Activated CD8-positive, alpha-beta memory T cell treated with anti-CD3 and anti-CD28 coated beads for 24 hours (primary cell): ENCODE measurements at regions not wholly inside any gene's neighbourhood (a gene's known extent, or its start where the extent isn't known, plus 50 kb on each side); places are given as distances from the start of the nearest gene placed in this dataset.

Experiments used
- DNase-seq: peaks from one replicate; pipeline ENCODE4 v3.0.0-alpha.2; 2020

DNA sequence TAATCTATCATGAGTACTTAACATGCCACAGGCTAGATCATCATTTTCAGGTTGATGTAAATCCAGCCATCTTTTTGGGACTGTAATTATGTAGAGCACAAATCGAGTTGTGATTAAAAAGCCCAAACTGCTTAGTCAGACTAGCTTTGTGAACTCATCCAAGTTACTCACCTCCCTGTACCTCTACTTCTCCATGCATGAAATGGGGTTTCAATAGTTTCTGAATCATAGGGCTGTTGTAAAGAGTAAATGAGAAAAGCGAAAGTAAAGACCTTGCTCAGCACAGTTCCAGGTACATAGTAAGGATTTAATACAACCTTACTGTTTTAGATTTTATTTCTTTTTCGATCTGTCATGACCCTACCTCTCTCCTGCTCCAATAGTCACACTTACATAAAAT is 85.6 kb upstream of the GAP43 start:
- no peak for DNase-seq

DNA sequence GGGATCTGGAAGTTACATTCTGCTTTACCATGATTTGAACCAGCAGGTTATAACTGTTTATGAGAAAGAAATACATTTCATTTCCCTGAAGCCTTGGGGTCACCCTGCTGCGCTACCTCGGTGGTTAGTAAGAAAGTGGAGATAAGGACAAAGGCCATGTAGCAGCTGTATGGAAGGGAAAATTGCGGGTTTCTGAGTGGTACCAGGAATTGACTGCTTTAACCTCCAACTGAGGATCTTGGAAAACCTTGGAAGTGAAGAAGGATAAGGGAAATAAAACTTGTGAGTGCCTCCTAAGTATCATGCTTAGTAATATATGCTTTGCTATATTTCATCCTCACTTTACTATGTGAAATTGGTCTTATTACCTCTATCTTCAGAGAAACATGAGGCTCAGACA is 76.1 kb upstream of the GAP43 start:
- no peak for DNase-seq

DNA sequence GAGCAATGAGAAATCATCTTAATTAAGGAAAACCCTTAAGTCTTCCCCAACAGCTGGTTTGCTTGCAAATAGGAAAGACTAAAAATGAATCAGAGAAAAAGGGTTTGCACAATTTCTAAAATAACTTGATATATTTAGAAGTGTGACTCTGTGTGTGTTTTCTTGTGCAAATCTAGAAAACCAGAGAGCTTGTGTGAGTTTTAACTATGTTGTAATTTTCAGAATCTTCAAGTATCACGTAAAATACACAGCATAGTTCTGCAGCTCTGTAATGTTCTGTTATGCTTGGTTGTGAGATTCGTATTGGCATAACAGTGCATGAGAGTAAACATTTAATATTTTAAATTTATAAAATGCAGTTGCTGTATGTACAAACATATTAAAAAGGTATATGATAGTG is 74.7 kb upstream of the GAP43 start:
- no peak for DNase-seq

DNA sequence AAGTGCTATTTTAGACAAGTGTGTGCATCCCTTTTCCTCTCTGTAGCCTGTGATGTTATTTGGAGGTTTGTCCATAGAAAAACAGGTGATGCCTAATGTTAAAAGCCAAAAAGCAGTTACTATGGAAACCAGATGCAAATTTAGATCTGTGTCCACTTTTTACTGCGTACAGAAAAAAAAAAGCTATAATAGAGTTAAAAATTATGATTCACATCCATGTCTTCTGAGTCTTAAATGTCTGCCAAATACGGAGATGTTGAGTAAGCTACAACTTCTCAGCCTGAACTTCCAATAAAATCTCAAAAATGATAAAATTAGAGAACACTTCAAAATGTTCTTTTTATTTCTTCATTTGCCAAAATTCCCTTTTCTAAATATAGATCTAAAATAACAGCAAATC is 74.2 kb upstream of the GAP43 start:
- no peak for DNase-seq

DNA sequence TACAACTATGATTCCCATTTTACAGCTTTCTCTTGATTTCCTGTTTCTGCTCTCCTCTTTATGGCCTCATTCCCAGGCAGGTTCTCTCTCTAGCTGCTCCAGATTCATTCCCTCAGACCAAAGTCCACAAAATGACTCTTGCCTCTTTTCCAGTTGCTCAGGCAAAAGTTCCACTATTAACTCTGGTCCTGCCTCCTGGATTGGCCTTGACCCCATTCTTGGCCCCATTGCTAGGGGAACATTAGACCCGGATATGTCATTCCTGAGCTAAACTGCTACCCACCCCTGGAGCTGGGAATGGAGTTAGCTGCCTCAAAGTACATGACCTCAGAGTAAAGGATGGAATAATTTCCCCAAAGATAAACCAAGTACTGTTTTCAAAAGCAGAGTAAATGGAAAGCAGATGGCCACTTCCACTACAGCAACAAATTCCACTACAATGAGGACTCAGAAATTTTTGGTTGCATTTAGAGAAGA is 73.0 kb upstream of the GAP43 start:
- no peak for DNase-seq

DNA sequence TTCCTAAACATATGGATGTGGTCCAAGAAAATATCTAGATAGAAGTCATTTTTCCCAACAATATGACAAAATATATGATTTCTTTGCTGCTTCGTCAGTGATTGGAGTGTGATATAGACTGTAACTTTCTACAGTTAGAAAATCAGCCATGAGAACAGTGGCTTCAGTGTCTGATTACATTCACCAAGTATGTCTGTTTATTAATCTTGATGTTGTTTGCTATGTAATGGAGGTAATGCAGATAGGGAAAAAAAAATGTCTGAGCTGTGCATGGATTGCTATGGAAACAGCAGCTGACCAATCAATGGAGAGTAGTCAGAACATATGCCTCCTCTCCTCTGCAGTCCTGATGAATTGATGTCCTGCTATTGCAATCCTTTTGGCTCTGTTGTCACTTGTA is 72.3 kb upstream of the GAP43 start:
- no peak for DNase-seq

DNA sequence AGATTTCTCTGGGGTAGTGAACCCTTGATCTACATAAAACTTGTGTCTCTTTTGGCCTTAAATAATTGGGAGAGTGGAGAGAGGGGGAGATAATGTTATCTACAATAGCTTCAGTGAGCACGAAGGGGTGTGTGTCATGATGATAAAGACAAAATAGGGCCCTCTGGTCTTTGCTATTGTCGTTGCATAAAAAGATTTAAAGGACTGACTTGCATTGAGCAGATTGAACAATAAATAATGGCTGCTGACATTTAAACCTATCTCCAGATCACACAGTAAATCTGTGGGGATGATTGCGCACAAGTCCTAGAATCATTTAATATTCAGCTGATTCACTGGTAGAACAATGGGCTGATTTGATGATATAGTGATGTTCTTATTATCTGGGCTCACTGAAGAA is 71.3 kb upstream of the GAP43 start:
- no peak for DNase-seq

DNA sequence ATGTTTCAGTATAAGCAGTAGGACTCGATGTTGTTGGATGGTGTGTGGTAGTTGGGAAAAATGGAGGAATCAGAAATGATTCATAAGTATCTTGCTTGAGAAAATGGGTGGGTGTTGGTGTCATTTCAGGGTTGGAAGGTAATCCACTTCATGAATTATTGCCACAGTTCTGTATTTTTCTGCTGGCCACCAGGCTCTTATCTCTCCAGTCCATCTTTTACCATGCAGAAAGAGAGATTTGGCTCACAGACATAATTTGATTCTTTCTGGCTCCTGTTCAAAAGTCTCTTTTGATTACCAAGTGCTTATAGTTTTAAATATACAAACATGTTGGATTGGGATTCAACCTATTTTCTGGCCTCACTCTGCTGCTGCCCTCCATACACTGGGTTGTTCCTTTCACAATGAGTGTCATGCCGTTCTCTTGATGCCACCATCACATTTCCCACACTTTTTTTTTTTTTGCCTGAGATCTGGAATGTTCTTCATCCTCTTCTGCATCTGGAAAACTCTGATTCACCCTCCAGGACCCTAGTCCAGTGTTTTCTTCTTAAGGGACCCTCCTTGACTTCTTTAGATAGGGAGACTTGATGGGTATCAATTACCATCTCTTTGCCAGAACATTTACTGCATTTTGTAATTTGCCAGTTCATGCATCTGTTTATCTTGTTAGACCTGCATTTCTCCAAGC is 69.4 kb upstream of the GAP43 start:
- no peak for DNase-seq

DNA sequence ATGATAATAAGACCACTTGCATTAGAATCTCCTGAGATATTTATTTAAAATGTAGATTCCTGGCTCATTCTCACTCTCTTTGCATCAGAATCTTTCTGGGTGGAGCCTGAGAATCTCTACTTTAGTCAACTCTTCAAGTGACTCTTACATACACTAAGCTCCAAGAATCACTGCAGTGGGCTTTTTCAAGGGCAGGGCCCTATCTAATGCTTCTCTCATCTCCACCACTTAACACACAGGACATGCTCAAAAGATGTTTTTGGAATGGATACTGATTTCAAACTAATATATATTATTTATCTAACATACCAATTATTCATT is 68.9 kb upstream of the GAP43 start:
- no peak for DNase-seq

DNA sequence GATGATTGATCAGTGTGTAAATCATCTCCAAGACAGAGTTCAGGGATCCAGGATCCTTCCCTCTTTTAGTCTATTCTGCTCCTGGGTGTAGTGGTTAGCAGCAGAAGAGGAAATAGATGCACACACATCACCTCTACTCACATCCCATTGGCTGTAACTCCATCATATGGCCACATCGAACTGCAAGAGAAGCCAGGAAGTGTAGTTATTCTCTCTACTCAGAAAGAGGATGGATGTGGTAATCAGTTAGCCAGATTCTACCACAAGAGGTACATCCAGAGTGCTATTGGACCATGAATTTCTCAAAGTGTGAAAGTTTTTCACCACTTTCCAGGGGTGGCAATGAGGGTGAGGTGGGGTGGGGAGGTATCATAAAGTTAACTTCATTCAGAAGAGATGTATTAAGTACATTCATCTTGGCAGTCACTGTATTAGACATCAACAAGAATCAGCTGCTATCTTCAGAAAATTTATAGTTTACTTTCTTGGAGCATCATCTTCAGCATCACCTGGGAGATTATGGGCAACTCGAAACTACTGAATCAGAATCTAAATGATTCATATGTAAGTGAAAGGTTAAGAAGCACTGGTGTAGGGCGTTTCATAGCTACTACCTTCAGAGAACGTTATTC is 60.6 kb upstream of the GAP43 start:
- no peak for DNase-seq

DNA sequence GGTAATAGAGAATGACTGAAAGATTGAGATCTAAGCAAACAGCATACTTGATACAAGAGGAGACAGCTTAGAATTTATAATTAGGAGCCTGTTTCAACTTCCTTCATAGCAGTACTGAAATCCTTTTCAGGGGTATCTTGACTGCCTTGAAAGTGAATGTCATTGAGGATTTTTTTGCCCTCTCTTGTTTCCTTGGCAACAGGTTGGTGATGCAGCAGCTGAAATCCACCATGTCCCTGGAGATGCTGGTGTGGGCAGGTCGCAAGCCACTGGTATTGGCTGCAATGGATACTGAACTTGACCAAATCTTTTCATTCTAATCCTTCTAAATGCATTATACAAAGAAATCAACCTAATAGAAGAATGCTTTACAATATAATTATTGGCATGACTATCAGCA is 59.3 kb upstream of the GAP43 start:
- no peak for DNase-seq

DNA sequence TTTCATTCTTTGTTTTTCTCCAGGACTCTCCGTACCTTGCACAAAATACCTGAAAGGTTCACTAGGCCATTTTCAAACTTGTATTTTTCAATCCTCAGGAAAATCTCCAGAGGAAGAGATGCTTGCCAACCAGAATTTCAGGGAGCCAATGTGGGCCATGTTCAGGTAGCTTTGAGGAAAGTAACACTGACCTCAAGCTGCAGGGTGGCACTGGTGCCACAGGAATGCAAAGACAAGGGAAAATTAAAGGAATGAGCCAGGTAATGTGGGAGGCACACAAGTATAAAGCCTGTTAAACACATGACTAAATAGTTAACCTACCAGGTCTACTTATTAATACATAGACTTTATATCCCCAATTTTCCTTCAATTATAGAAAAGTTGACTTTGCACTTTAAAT is 51.9 kb upstream of the GAP43 start:
- no peak for DNase-seq
